ENCODE measurements at regions not wholly inside any gene's neighbourhood (a gene's known extent, or its start where the extent isn't known, plus 50 kb on each side); places are given as distances from the start of the nearest gene placed in this dataset.
"Not testable (repeated sequence)": the region's sequence is repeated elsewhere in the genome, so short reads cannot be mapped to it uniquely, and the experiment has no call there.

GRCh38 chr4:97003715-97004114 is 1139.6 kb downstream of the STPG2 start:
- no peak for DNase-seq

GRCh38 chr4:97013309-97013708 is 1130.0 kb downstream of the STPG2 start:
- no peak for DNase-seq

GRCh38 chr4:97013711-97014110 is 1129.6 kb downstream of the STPG2 start:
- no peak for DNase-seq

- DNase-seq, result no peak
These were observed 1128.0 kb downstream of the STPG2 start for GRCh38 chr4:97015301-97015700.

GRCh38 chr4:97016186-97016907 is 1126.9 kb downstream of the STPG2 start:
- no peak for DNase-seq

DNA sequence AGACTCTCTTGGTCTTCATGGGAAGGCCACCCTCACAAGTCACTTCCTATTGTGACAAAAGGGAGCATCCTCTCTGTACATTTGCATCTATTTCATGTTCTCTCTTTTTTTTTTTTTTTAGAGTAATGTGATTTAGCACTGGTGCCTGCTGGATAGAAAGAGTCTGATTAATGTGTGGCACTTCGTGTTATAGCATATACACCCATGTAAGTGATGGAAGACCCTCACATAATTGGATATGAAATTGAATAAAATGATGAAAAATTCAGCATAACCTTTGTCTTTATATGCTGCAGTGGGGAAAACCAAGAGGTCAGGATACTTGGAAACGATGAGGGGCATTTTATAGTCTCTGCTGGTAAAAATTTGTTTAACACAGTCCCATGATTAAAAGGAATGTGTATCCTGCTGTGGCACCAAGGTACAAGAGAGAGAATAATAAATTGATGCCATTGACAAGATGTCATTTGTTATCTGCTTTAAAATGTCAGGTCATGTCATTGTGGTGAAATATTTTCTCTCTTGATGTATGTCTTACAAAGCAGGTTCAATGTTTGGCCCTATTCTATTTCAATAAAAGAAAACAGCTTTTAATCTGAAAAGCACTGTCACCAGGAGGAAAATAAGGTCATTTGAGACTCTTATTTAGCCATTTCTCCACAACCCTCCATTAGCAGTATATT is 1115.4 kb downstream of the STPG2 start:
- no peak for DNase-seq

- no peak for DNase-seq
These were observed 1114.5 kb downstream of the STPG2 start for GRCh38 chr4:97028785-97029184.

- not testable (repeated sequence) for DNase-seq
These were observed 1105.7 kb downstream of the STPG2 start for GRCh38 chr4:97037411-97038145.

DNA sequence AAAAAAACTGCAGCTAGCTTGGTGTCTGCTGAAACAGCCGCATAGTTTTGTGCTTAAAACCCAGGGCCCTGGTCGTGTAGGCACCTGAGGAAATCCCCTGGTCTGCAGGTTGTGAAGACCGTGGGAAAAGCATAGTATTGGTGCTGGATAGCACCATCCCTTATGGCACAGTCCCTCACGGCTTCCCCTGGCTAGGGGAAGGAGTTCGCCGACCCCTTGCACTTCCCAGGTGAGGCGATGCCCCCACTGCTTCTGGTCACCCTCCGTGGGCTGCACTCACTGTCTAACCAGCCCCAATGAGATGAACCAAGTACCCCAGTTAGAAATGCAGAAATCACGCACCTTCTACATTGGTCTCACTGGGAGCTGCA is 1105.1 kb downstream of the STPG2 start:
- DNase-seq, result no peak

- DNase-seq, result no peak
These were observed 1070.6 kb downstream of the STPG2 start for GRCh38 chr4:97072666-97073065.

- DNase-seq, result no peak
These were observed 1070.1 kb downstream of the STPG2 start for GRCh38 chr4:97073194-97073593.

- DNase-seq, result no peak
These were observed 1068.7 kb downstream of the STPG2 start for GRCh38 chr4:97074531-97074930.

GRCh38 chr4:97081951-97082350 is 1061.3 kb downstream of the STPG2 start:
- DNase-seq, result no peak

DNA sequence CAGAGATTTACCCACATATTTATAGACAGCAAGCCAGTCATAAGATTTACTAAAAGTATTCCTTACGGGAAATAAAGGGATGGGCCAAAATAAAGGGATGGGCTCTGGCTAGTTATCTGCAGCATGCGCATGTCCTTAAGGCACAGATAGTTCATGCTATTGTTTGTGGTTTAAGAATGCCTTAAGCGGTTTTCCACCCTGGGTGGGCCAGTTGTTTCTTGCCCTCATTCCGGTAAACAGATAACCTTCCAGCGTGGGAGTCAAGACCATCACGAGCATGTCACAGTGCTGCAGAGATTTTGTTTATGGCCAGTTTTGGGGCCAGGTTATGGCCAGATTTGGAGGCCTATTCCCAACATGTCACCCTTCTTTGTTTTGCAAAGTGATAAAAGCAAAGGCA is 1046.2 kb downstream of the STPG2 start:
- not testable (repeated sequence) for DNase-seq

DNA sequence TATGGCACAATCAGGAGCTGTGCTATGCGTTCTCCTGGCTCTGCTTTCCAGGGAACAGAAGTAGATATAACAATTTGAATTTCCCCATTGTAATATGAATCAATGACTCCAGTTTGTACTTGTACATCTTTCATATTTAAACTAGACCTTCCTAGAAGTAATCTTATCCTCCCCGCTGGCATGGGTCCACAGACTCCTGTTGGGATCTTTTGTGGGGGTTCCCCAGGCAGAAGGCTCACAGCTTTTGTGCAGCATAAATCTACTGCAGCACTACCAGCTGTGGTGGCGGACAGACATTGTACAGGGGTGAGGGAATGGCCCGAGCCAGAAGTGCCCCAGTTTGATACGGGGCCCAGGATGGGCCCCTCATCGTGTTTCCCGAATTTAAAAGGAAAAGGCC is 1042.1 kb downstream of the STPG2 start:
- not testable (repeated sequence) for DNase-seq

GRCh38 chr4:97103252-97103651 is 1040.0 kb downstream of the STPG2 start:
- no peak for DNase-seq

DNA sequence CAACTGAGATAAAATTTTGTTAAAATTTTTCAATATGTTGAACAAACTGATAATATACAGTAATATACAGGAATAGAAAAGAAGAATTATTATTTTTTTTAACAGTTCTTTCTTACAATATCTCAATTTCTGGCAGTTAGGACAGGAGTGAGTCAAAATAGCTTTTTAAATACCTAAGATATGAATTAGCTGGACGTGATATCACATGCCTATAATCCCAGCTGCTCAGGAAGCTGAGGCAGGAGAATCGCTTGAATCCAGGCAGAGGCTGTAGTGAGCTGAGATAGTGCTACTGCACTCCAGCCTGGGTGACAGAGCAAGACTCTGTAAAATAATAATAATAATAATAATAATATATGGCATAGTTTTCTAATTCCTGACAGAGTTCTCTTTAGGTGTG is 1039.3 kb downstream of the STPG2 start:
- DNase-seq, result no peak

DNA sequence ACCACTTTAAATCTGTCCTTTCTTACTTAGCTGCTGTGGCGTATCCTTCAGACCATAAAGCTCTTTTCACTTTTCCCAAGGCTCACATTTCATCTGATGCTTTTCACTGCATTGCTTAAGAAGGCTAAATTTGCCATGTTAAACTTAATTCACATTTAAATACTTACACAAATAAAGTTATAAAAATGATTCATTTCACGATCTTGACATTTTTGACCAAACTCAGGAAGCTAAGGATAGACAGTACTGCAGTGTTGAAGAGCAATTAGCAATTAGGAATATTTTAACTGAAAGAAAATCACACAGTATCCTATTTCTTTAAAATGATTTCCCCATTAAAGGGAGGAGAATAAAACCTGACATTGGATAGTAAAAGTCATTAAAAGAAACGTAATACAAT is 1038.6 kb downstream of the STPG2 start:
- no peak for DNase-seq

- DNase-seq, result no peak
These were observed 1037.8 kb downstream of the STPG2 start for GRCh38 chr4:97105347-97106099.

GRCh38 chr4:97106161-97106560 is 1037.1 kb downstream of the STPG2 start:
- no peak for DNase-seq

DNA sequence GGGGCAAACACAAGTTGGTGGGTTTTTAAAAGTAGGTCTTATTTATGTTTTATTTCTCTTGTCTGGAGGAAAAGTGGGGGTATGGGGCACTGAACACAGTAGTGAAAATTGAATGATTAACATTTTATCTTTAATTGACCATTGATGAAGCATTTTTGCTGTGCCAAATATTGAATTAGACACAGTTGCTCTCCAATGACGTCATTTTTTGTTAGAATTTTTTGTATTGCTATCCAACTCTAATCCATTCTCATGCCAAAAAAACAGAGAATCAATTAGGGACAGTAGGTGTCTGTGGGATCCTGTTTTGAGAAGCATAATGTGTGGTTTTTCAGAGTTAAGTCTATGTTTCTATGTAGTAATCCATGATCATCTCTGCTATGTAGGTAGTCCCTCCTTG is 1032.8 kb downstream of the STPG2 start:
- DNase-seq, result no peak

GRCh38 chr4:97116511-97116910 is 1026.8 kb downstream of the STPG2 start:
- no peak for DNase-seq

- DNase-seq, result no peak
These were observed 1021.8 kb downstream of the STPG2 start for GRCh38 chr4:97121493-97121892.

All from fibroblast of skin of right biceps (primary cell).